ENCODE measurements at regions not wholly inside any gene's neighbourhood (a gene's known extent, or its start where the extent isn't known, plus 50 kb on each side); places are given as distances from the start of the nearest gene placed in this dataset.

GRCh38 chr2:219697811-219698747 is 70.6 kb downstream of the SLC4A3 start:
- H4K20me1 ChIP-seq (ENCODE audit: insufficient read depth, low read length), result no peaks in the 10 kb centered on the region
- no peak overlapping the region for H3K27ac ChIP-seq (ENCODE audit: extremely low read length, insufficient read depth, low read length)
- H3K27me3 ChIP-seq (ENCODE audit: control insufficient read depth in 1 of 2, insufficient read depth in 2 of 2, low read length in 2 of 2), result peaks cover 3 to 43% of the 10 kb centered on the region in 2 experiments; a peak in 3 of 5 replicates
- DNase-seq (ENCODE audit: low spot score), result no peak
- no peak overlapping the region for H3K4me2 ChIP-seq (ENCODE audit: low read depth, low read length)
- H2AFZ ChIP-seq (ENCODE audit: low read length), result no peak overlapping the region
- H3K9me3 ChIP-seq (ENCODE audit: low read length), result no peaks in the 10 kb centered on the region
- no TSS peak for BruUV-seq (replicated peaks)
- H3K36me3 ChIP-seq (replicated peaks in 1 of 2; ENCODE audit: control insufficient read depth in 1 of 2, insufficient read depth in 2 of 2, low read length in 2 of 2), result no peaks in the 10 kb centered on the region
- CTCF ChIA-PET (ENCODE audit: low intra/inter-chr PET ratio, low total read pairs), result no interaction called here
- ATAC-seq, result no peak
- no peak overlapping the region for H3K4me3 ChIP-seq (replicated peaks in 1 of 3; ENCODE audit: insufficient read depth in 1 of 3, low read depth in 2 of 3, low read length in 3 of 3)
- H3K79me2 ChIP-seq (ENCODE audit: insufficient read depth, low read length), result no peaks in the 10 kb centered on the region
- WGBS (ENCODE audit: low lambda C conversion rate), result 45% methylated on average over 12 of the region's 12 CpGs
- in situ Hi-C loops (cut with HindIII; ENCODE audit: extremely low pct_ligation_motif_present, low pct_unique_long_range_greater_than_20kb), result no loop called here
- peaks cover 12% of the 10 kb centered on the region for H3K4me1 ChIP-seq (ENCODE audit: insufficient read depth, low read length)
- H3K9ac ChIP-seq (ENCODE audit: insufficient read depth, low read depth, low read length), result no peak overlapping the region
- POLR2A ChIA-PET, result no interaction called here
- FAIRE-seq, result no peak
- intact Hi-C loops (cut with micrococcal nuclease; ENCODE audit: unreplicated experiment), result no loop called here
- TF ChIP-seq, protein P1, sequence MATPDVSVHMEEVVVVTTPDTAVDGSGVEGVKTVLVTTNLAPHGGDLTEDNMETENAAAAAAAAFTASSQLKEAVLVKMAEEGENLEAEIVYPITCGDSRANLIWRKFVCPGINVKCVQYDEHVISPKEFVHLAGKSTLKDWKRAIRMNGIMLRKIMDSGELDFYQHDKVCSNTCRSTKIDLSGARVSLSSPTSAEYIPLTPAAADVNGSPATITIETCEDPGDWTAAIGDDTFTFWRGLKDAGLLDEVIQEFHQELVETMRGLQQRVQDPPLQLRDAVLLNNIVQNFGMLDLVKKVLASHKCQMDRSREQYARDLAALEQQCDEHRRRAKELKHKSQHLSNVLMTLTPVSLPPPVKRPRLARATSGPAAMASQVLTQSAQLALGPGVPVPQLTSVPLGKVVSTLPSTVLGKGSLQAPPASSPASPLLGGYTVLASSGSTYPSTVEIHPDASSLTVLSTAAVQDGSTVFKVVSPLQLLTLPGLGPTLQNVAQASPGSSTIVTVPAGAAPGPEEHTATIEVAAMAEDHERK (CRISPR knock-in tag; IDR thresholded peaks at IDR 0.05; ENCODE audit: low read depth), result no peak
- TF ChIP-seq PPARG (CRISPR knock-in tag; conservative IDR thresholded peaks at IDR 0.05), result no peak
- no peak for TF ChIP-seq ZNF619 (CRISPR knock-in tag; IDR thresholded peaks at IDR 0.05)
- no peak for TF ChIP-seq ZBTB33 (CRISPR knock-in tag; IDR thresholded peaks at IDR 0.05)
- no peak for TF ChIP-seq ZNF3 (CRISPR knock-in tag; IDR thresholded peaks at IDR 0.05)
- no peak for TF ChIP-seq HDAC2 (CRISPR knock-in tag; IDR thresholded peaks at IDR 0.05)
- no peak for TF ChIP-seq HNRNPLL (IDR thresholded peaks at IDR 0.05; ENCODE audit: low read depth, low read length, poor library complexity, severe bottlenecking)
- TF ChIP-seq ZSCAN20 (CRISPR knock-in tag; IDR thresholded peaks at IDR 0.05; ENCODE audit: borderline replicate concordance), result no peak
- TF ChIP-seq, protein P2, sequence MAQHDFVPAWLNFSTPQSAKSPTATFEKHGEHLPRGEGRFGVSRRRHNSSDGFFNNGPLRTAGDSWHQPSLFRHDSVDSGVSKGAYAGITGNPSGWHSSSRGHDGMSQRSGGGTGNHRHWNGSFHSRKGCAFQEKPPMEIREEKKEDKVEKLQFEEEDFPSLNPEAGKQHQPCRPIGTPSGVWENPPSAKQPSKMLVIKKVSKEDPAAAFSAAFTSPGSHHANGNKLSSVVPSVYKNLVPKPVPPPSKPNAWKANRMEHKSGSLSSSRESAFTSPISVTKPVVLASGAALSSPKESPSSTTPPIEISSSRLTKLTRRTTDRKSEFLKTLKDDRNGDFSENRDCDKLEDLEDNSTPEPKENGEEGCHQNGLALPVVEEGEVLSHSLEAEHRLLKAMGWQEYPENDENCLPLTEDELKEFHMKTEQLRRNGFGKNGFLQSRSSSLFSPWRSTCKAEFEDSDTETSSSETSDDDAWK (CRISPR knock-in tag; IDR thresholded peaks at IDR 0.05), result no peak
- TF ChIP-seq XBP1 (CRISPR knock-in tag; IDR thresholded peaks at IDR 0.05), result no peak
- TF ChIP-seq, protein P3, sequence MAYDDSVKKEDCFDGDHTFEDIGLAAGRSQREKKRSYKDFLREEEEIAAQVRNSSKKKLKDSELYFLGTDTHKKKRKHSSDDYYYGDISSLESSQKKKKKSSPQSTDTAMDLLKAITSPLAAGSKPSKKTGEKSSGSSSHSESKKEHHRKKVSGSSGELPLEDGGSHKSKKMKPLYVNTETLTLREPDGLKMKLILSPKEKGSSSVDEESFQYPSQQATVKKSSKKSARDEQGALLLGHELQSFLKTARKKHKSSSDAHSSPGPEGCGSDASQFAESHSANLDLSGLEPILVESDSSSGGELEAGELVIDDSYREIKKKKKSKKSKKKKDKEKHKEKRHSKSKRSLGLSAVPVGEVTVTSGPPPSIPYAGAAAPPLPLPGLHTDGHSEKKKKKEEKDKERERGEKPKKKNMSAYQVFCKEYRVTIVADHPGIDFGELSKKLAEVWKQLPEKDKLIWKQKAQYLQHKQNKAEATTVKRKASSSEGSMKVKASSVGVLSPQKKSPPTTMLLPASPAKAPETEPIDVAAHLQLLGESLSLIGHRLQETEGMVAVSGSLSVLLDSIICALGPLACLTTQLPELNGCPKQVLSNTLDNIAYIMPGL (CRISPR knock-in tag; IDR thresholded peaks at IDR 0.05; ENCODE audit: borderline replicate concordance in 1 of 2, low read depth in 1 of 2), result no peak
- TF ChIP-seq, protein P4, sequence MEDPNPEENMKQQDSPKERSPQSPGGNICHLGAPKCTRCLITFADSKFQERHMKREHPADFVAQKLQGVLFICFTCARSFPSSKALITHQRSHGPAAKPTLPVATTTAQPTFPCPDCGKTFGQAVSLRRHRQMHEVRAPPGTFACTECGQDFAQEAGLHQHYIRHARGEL (CRISPR knock-in tag; IDR thresholded peaks at IDR 0.05), result no peak
- no peak for TF ChIP-seq ARNTL (CRISPR knock-in tag; IDR thresholded peaks at IDR 0.05)
- TF ChIP-seq BCL3 (CRISPR knock-in tag; IDR thresholded peaks at IDR 0.05), result no peak
- TF ChIP-seq ZNF337 (CRISPR knock-in tag; IDR thresholded peaks at IDR 0.05; ENCODE audit: borderline replicate concordance, low read depth), result no peak
